ENCODE measurements at regions not wholly inside any gene's neighbourhood (a gene's known extent, or its start where the extent isn't known, plus 50 kb on each side); places are given as distances from the start of the nearest gene placed in this dataset.
A peak's percentile ranks its signal among the peaks of the same experiment; 100 is the strongest.

DNA sequence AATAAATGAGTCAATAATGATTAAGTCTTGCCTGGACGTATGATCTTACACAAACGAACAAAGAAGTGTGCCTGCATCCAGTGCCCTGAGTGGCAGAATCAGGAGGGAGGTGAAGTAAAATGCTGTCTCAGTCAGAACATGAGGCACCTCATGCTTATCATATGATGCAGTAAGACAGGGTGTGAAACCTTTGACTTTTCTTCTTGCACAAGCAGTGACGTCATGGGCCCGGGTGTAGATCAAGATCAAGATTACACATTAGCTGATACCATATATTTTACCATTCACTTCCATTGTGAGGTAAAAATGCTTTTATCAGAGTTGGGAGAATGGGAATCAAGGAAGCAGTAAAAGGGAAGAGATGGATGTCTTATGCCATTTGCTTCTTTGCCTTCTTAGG lies 291.6 kb upstream of the PLSCR5 start:
- no peaks in the 10 kb centered on the region for H3K4me1 ChIP-seq (ENCODE audit: low read depth)
- TF ChIP-seq, protein P1, sequence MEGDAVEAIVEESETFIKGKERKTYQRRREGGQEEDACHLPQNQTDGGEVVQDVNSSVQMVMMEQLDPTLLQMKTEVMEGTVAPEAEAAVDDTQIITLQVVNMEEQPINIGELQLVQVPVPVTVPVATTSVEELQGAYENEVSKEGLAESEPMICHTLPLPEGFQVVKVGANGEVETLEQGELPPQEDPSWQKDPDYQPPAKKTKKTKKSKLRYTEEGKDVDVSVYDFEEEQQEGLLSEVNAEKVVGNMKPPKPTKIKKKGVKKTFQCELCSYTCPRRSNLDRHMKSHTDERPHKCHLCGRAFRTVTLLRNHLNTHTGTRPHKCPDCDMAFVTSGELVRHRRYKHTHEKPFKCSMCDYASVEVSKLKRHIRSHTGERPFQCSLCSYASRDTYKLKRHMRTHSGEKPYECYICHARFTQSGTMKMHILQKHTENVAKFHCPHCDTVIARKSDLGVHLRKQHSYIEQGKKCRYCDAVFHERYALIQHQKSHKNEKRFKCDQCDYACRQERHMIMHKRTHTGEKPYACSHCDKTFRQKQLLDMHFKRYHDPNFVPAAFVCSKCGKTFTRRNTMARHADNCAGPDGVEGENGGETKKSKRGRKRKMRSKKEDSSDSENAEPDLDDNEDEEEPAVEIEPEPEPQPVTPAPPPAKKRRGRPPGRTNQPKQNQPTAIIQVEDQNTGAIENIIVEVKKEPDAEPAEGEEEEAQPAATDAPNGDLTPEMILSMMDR (IDR thresholded peaks at IDR 0.05; ENCODE audit: low read depth, low read length) = no peak
- no peak for DNase-seq (ENCODE audit: low read depth in 1 of 2, low spot score in 1 of 2)

DNA sequence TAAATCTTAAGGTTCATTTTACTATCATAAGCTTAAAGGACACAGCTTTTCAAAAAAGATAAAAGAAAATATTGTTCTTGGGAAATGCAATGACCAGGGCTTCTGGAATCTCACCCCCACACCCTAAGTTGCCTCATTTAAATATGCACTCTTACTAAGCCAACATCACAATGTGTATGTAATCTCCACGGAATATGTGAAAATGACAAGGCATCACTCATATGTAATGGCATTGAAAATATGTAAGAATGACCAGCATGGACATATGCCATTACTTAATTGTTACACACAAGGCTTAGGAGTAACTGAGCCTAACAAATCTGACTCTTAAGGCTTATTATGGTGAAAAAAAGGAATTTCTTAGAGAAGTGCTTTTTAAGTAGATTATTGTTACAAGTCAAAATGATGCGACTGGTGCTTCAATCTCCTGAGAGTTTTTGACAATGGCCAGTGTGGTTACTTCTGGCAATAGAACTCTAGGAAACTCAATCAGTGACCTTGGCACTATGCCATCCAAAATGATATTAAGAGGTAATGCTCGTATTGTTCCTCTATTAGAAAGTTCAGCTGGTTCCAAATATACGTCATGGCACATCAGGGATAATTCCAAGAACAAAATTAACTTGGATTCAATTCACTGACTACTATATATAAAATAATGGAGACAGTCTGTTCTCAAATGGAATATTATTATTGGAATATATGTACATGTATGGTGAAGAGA lies 290.0 kb upstream of the PLSCR5 start:
- H3K9me3 ChIP-seq (ENCODE audit: low read depth) = no peaks in the 10 kb centered on the region
- DNase-seq (ENCODE audit: low read depth in 1 of 2, low spot score in 1 of 2) = peak in 1 of 2 donors; percentile 6

More for the DNA sequence above, 291.6 kb upstream of the PLSCR5 start:
- H3K27me3 ChIP-seq = no peaks in the 10 kb centered on the region
- H3K27ac ChIP-seq = no peak overlapping the region
- H3K4me3 ChIP-seq = no peak overlapping the region
- no peaks in the 10 kb centered on the region for H3K36me3 ChIP-seq
- no peaks in the 10 kb centered on the region for H3K9me3 ChIP-seq (ENCODE audit: low read depth)

DNA sequence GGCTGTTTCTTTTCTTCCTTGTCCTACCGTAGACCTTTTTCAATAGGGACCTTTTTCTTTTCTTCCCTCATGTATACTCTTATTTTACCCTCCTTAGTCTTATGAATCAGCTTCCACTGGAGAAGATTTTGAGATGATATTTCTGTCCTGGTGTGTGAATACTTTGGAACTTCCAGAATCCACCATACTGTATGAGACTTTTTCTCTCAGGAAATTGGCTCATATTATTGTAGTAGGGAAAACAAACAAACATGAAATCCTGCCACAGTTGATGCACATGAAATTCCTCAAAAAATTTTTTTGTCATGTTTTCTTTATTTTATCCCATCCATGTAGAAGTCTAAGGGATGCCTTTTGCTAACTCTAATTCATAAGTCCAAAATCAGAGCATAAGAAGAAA lies 289.3 kb upstream of the PLSCR5 start:
- no peaks in the 10 kb centered on the region for H3K9me3 ChIP-seq (ENCODE audit: low read depth)
- H3K27me3 ChIP-seq = no peaks in the 10 kb centered on the region
- H3K36me3 ChIP-seq = no peaks in the 10 kb centered on the region
- TF ChIP-seq, protein P1 (IDR thresholded peaks at IDR 0.05; ENCODE audit: low read depth, low read length) = no peak
- no peaks in the 10 kb centered on the region for H3K4me1 ChIP-seq (ENCODE audit: low read depth)
- no peak overlapping the region for H3K4me3 ChIP-seq
- no peak for DNase-seq (ENCODE audit: low read depth in 1 of 2, low spot score in 1 of 2)
- no peak overlapping the region for H3K27ac ChIP-seq

More for the DNA sequence above, 290.0 kb upstream of the PLSCR5 start:
- TF ChIP-seq, protein P1 (IDR thresholded peaks at IDR 0.05; ENCODE audit: low read depth, low read length) = no peak
- no peak overlapping the region for H3K27ac ChIP-seq
- no peak overlapping the region for H3K4me3 ChIP-seq
- no peaks in the 10 kb centered on the region for H3K27me3 ChIP-seq
- H3K36me3 ChIP-seq = no peaks in the 10 kb centered on the region
- no peaks in the 10 kb centered on the region for H3K4me1 ChIP-seq (ENCODE audit: low read depth)

DNA sequence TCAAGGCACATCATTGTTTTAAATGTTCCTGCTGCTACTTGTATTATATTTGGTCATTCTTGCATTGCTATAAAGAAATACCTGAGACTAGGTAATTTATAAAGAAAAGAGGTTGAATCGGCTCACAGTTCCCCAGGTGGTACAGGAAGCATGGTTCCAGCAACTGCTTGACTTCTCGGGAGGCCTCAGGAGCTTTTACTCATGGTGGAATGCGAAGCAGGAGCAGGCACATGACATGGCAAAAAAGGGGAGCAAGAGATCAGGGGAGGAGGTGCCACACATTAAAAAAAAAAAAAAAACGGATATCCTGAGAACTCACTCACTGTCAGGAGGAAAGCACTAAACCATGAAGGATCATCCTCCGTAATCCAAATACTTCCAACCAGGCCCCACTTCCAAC lies 286.9 kb upstream of the PLSCR5 start:
- no peak overlapping the region for H3K4me3 ChIP-seq
- no peaks in the 10 kb centered on the region for H3K4me1 ChIP-seq (ENCODE audit: low read depth)
- no peak for DNase-seq (ENCODE audit: low read depth in 1 of 2, low spot score in 1 of 2)
- H3K36me3 ChIP-seq = no peaks in the 10 kb centered on the region
- no peaks in the 10 kb centered on the region for H3K27me3 ChIP-seq
- TF ChIP-seq, protein P1 (IDR thresholded peaks at IDR 0.05; ENCODE audit: low read depth, low read length) = no peak
- no peaks in the 10 kb centered on the region for H3K9me3 ChIP-seq (ENCODE audit: low read depth)
- H3K27ac ChIP-seq = no peak overlapping the region

DNA sequence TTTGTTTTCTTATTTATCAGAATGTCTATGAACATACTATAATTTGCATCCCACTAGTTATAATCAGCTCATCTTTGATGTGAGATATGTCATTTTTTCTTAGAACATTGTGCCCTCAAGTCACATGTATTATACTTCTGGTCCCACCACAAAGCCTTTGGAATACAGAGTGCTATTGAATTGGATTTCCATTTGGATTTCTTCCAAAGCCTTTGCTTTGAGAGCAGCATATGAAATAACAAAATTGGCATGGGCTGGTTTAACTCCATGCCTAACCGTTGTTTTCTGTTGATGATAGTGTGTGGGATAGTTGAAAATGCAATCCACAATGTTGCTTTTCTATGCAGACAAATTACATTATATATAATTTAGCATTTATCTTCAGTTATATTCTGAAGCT lies 284.5 kb upstream of the PLSCR5 start:
- DNase-seq (ENCODE audit: low read depth in 1 of 2, low spot score in 1 of 2) = no peak
- no peaks in the 10 kb centered on the region for H3K27me3 ChIP-seq
- H3K27ac ChIP-seq = no peak overlapping the region
- no peak overlapping the region for H3K4me3 ChIP-seq
- H3K36me3 ChIP-seq = no peaks in the 10 kb centered on the region
- H3K4me1 ChIP-seq (ENCODE audit: low read depth) = no peaks in the 10 kb centered on the region
- TF ChIP-seq, protein P1 (IDR thresholded peaks at IDR 0.05; ENCODE audit: low read depth, low read length) = no peak
- no peaks in the 10 kb centered on the region for H3K9me3 ChIP-seq (ENCODE audit: low read depth)
